ENCODE measurements at regions not wholly inside any gene's neighbourhood (a gene's known extent, or its start where the extent isn't known, plus 50 kb on each side); places are given as distances from the start of the nearest gene placed in this dataset.
A peak's percentile ranks its signal among the peaks of the same experiment; 100 is the strongest.

DNA sequence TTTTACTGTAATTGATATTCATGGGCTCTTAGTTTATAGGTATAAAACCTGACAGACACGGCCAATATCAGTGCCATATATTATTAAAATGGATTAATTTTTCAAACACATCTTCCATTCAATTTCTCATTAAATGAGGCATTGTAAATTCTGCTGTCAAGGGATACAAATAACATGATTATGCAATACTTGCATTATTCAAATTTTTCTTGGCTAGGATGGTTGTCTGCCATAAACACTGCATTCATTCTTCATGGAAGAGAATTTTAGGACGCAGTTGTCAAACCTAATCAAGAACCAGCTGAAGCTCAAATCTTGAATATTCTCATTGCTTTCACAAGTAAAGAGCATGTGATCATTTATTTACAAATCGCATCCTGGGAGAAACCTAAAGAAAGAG is 255.6 kb downstream of the RDH14 start:
- POLR2A ChIA-PET (ENCODE audit: partially characterized antibody): no interaction called here
- no peaks in the 10 kb centered on the region for H3K27me3 ChIP-seq (replicated peaks in 1 of 4; ENCODE audit: control insufficient read depth in 3 of 4, extremely low read depth in 1 of 4, insufficient read depth in 3 of 4, low read length in 3 of 4)
- CTCF ChIA-PET (ENCODE audit: partially characterized antibody): no interaction called here

More for the DNA sequence above, 255.6 kb downstream of the RDH14 start:
- Histone ChIP-seq H2BK15ac (ENCODE audit: low read length) (no peak overlapping the region), H3K9ac (replicated peaks in 1 of 4; ENCODE audit: extremely low read depth in 1 of 4, low read depth in 3 of 4, low read length in 3 of 4) (no peak overlapping the region), H3K27ac (ENCODE audit: low read depth, low read length) (no peak overlapping the region), H3K79me2 (ENCODE audit: control insufficient read depth in 1 of 2, insufficient read depth in 2 of 2, low read length in 2 of 2) (no peaks in the 10 kb centered on the region), H2BK20ac (ENCODE audit: low read length) (no peak overlapping the region), H3K36me3 (ENCODE audit: control insufficient read depth in 2 of 4, insufficient read depth in 4 of 4, low read length in 3 of 4) (no peaks in the 10 kb centered on the region), H3K18ac (ENCODE audit: extremely low read depth, low read length) (no peak overlapping the region), H2AFZ (ENCODE audit: low read length) (no peak overlapping the region), H2BK120ac (replicated peaks; ENCODE audit: low read depth, low read length) (no peak overlapping the region), H3K79me1 (ENCODE audit: low read depth, low read length) (no peaks in the 10 kb centered on the region), H2BK12ac (ENCODE audit: low read depth, low read length) (no peak overlapping the region), H3K9me3 (ENCODE audit: insufficient read depth in 2 of 2, low read depth in 1 of 2, low read length in 1 of 2) (no peaks in the 10 kb centered on the region; a peak in 1 of 4 replicates), H3K4me3 (ENCODE audit: extremely low read depth in 1 of 4, insufficient read depth in 2 of 4, low read depth in 3 of 4, low read length in 4 of 4) (no peak overlapping the region), H3K14ac (ENCODE audit: insufficient read length) (no peak overlapping the region), H3K56ac (replicated peaks; ENCODE audit: insufficient read length, low read depth, low read length) (no peak overlapping the region), H4K91ac (replicated peaks; ENCODE audit: insufficient read length, low read length) (no peak overlapping the region), H4K8ac (ENCODE audit: extremely low read depth, insufficient read depth, low read length) (no peak overlapping the region), H2BK5ac (ENCODE audit: low read depth, low read length) (no peak overlapping the region), H3K4ac (replicated peaks; ENCODE audit: insufficient read length, low read depth, low read length) (no peak overlapping the region), H3K4me2 (ENCODE audit: insufficient read depth in 1 of 2, low read depth in 2 of 2, low read length in 2 of 2) (no peak overlapping the region), H3K23me2 (ENCODE audit: low read depth, low read length) (no peaks in the 10 kb centered on the region), H4K5ac (ENCODE audit: insufficient read length, low read depth, low read length) (no peak overlapping the region), H4K20me1 (replicated peaks in 1 of 2; ENCODE audit: control insufficient read depth in 1 of 2, insufficient read depth in 2 of 2, low read length in 2 of 2) (no peaks in the 10 kb centered on the region), H3K23ac (ENCODE audit: insufficient read length) (no peak overlapping the region), H3K4me1 (replicated peaks in 1 of 4; ENCODE audit: control insufficient read depth in 3 of 4, insufficient read depth in 4 of 4, low read length in 3 of 4) (no peaks in the 10 kb centered on the region), H2AK5ac (ENCODE audit: low read depth, low read length) (no peak overlapping the region)
- TF ChIP-seq JUN (IDR thresholded peaks at IDR 0.05; ENCODE audit: low read depth, low read length) (no peak), TEAD4 (IDR thresholded peaks at IDR 0.05; ENCODE audit: low read depth, low read length) (no peak), SUZ12 (IDR thresholded peaks at IDR 0.05; ENCODE audit: low read length) (no peak), CEBPB (IDR thresholded peaks at IDR 0.05; ENCODE audit: low read depth, low read length) (0 out of 2 replicates have a peak, but pooled peaks have one; percentile 29)
- FAIRE-seq (no peak), DNase-seq (ENCODE audit: low read depth in 1 of 2, low spot score in 2 of 2) (no peak)
- 91% methylated on average over 3 of the region's 3 CpGs; no CpG with 5 or more reads in 1 of the 2 experiments for WGBS, 2 experiments (ENCODE audit: extremely low coverage in 1 of 2, insufficient coverage in 1 of 2, insufficient read length in 1 of 2, insufficient replicate concordance in 2 of 2, low coverage in 1 of 2, low lambda C conversion rate in 2 of 2, missing lambda C conversion rate in 1 of 2)
